ENCODE measurements at regions not wholly inside any gene's neighbourhood (a gene's known extent, or its start where the extent isn't known, plus 50 kb on each side); places are given as distances from the start of the nearest gene placed in this dataset.

GRCh38 chr2:14157816-14158215, 474.7 kb upstream of the LRATD1 start:
- CTCF ChIA-PET, result no interaction called here
- POLR2A ChIA-PET, result no interaction called here

DNA sequence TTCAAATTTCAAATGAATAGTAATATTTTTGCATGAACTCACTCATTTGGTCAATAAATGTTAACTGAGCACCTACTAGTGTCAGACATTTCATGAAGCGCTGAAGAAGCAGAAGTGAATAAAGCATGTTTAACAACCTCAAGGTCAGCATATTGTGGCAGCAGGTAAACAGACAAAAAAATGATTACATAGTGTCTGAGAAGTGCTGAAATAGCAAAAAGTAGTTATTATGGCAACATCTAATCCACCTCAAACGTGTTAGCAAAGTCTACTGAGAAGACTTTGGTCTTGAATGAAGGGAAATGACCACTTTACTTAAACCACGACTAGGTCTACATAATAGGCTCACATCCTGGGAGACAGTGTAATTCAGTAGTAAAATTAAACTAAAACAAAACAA, 452.2 kb upstream of the LRATD1 start:
- no peaks in the 10 kb centered on the region for H3K4me1 ChIP-seq (ENCODE audit: control insufficient read depth, insufficient read depth, low read length)
- TF ChIP-seq EGR2 (tag by site-specific recombination; IDR thresholded peaks at IDR 0.05; ENCODE audit: low read depth) (no peak), ZNF169 (tag by site-specific recombination; IDR thresholded peaks at IDR 0.05) (no peak), RBAK (tag by site-specific recombination; IDR thresholded peaks at IDR 0.05) (no peak), ZNF660 (tag by site-specific recombination; IDR thresholded peaks at IDR 0.05) (no peak), HOXC10 (CRISPR knock-in tag; IDR thresholded peaks at IDR 0.05) (no peak), ZNF266 (tag by site-specific recombination; IDR thresholded peaks at IDR 0.05; ENCODE audit: low read depth) (no peak), REPIN1 (tag by site-specific recombination; IDR thresholded peaks at IDR 0.05; ENCODE audit: low read depth) (no peak)
- no peak overlapping the region for H3K27ac ChIP-seq (ENCODE audit: extremely low read depth, low read depth, low read length)
- ChIA-PET CTCF (no interaction called here), POLR2A (no interaction called here)
- no peak overlapping the region for H3K4me3 ChIP-seq (ENCODE audit: low read depth, low read length)
- no peaks in the 10 kb centered on the region for H3K36me3 ChIP-seq (ENCODE audit: control insufficient read depth in 2 of 2, insufficient read depth in 1 of 2, low read length in 2 of 2)
- no peaks in the 10 kb centered on the region for H3K9me3 ChIP-seq (ENCODE audit: control insufficient read depth, insufficient read depth, low read depth, low read length)

More at GRCh38 chr2:14157816-14158215, 474.7 kb upstream of the LRATD1 start:
- TF ChIP-seq ZNF670 (tag by site-specific recombination; IDR thresholded peaks at IDR 0.05; ENCODE audit: low read depth), result no peak
- no peak for TF ChIP-seq SP7 (tag by site-specific recombination; IDR thresholded peaks at IDR 0.05)
- TF ChIP-seq KLF7 (tag by site-specific recombination; IDR thresholded peaks at IDR 0.05; ENCODE audit: borderline replicate concordance), result no peak
- TF ChIP-seq SALL2 (tag by site-specific recombination; IDR thresholded peaks at IDR 0.05; ENCODE audit: borderline replicate concordance), result no peak
- no peak for TF ChIP-seq ZNF184 (tag by site-specific recombination; IDR thresholded peaks at IDR 0.05)
- TF ChIP-seq SP2 (tag by site-specific recombination; IDR thresholded peaks at IDR 0.05), result no peak
- TF ChIP-seq ZNF791 (tag by site-specific recombination; IDR thresholded peaks at IDR 0.05), result no peak
- no peak for TF ChIP-seq ZNF133 (tag by site-specific recombination; IDR thresholded peaks at IDR 0.05)
- no peak for TF ChIP-seq ZNF654 (tag by site-specific recombination; IDR thresholded peaks at IDR 0.05; ENCODE audit: low read depth)
- no peak for TF ChIP-seq ZNF157 (tag by site-specific recombination; IDR thresholded peaks at IDR 0.05)
- no peak for TF ChIP-seq ZNF560 (tag by site-specific recombination; IDR thresholded peaks at IDR 0.05; ENCODE audit: borderline replicate concordance)
- TF ChIP-seq ZNF362 (tag by site-specific recombination; IDR thresholded peaks at IDR 0.05), result no peak
- TF ChIP-seq CTCF (tag by site-specific recombination; IDR thresholded peaks at IDR 0.05), result no peak
- no peak for TF ChIP-seq ZNF76 (tag by site-specific recombination; IDR thresholded peaks at IDR 0.05; ENCODE audit: borderline replicate concordance, low read depth)
- no peaks in the 10 kb centered on the region for H3K36me3 ChIP-seq (ENCODE audit: control insufficient read depth in 2 of 2, insufficient read depth in 1 of 2, low read length in 2 of 2)
- H3K4me1 ChIP-seq (ENCODE audit: control insufficient read depth, insufficient read depth, low read length), result no peaks in the 10 kb centered on the region
- H3K9me3 ChIP-seq (ENCODE audit: control insufficient read depth, insufficient read depth, low read depth, low read length), result no peaks in the 10 kb centered on the region
- H3K4me3 ChIP-seq (ENCODE audit: low read depth, low read length), result no peak overlapping the region
- no peak overlapping the region for H3K27ac ChIP-seq (ENCODE audit: extremely low read depth, low read depth, low read length)

GRCh38 chr2:14182227-14182946, 450.1 kb upstream of the LRATD1 start:
- no peaks in the 10 kb centered on the region for H3K9me3 ChIP-seq (ENCODE audit: control insufficient read depth, insufficient read depth, low read depth, low read length)
- H3K4me3 ChIP-seq (ENCODE audit: low read depth, low read length), result no peak overlapping the region
- no peaks in the 10 kb centered on the region for H3K4me1 ChIP-seq (ENCODE audit: control insufficient read depth, insufficient read depth, low read length)
- POLR2A ChIA-PET, result no interaction called here
- CTCF ChIA-PET, result no interaction called here
- TF ChIP-seq ZSCAN30 (tag by site-specific recombination; IDR thresholded peaks at IDR 0.05) (no peak), RBAK (tag by site-specific recombination; IDR thresholded peaks at IDR 0.05) (no peak), SCRT1 (tag by site-specific recombination; IDR thresholded peaks at IDR 0.05; ENCODE audit: borderline replicate concordance) (no peak)
- TF ChIP-seq, protein P1, sequence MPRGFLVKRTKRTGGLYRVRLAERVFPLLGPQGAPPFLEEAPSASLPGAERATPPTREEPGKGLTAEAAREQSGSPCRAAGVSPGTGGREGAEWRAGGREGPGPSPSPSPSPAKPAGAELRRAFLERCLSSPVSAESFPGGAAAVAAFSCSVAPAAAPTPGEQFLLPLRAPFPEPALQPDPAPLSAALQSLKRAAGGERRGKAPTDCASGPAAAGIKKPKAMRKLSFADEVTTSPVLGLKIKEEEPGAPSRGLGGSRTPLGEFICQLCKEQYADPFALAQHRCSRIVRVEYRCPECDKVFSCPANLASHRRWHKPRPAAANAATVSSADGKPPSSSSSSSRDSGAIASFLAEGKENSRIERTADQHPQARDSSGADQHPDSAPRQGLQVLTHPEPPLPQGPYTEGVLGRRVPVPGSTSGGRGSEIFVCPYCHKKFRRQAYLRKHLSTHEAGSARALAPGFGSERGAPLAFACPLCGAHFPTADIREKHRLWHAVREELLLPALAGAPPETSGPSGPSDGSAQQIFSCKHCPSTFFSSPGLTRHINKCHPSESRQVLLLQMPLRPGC (tag by site-specific recombination; IDR thresholded peaks at IDR 0.05), result no peak
- H3K27ac ChIP-seq (ENCODE audit: extremely low read depth, low read depth, low read length), result no peak overlapping the region
- no peaks in the 10 kb centered on the region for H3K36me3 ChIP-seq (ENCODE audit: control insufficient read depth in 2 of 2, insufficient read depth in 1 of 2, low read length in 2 of 2)
